GM19452 (cell line): ENCODE measurements at regions not wholly inside any gene's neighbourhood (a gene's known extent, or its start where the extent isn't known, plus 50 kb on each side); places are given as distances from the start of the nearest gene placed in this dataset.
"Not testable (repeated sequence)": the region's sequence is repeated elsewhere in the genome, so short reads cannot be mapped to it uniquely, and the experiment has no call there.

ENCODE experiments used
- ATAC-seq: cut with Tn5 transposase; IDR thresholded peaks from one replicate; pipeline ENCODE4 v1.9.1; 2021; ENCODE audit not compliant: unreplicated experiment

DNA sequence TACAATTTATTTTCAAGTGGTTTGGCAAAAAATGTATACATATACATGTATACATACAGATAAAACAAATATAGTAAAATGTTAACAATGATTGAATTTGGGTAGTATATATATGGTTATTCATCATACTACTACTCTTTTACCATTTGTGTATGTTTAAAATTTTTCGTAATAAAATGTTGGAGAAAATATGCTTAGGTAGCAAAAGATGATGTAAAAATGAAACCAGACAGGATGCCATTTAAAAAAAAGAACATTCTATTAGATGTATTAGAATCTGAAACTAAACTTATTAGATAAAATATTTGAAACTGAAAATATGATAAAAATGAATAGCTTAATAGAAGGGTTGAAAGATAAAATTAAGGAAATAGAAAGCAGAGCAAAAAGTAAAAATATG lies 144.9 kb upstream of the FER start:
- ATAC-seq, result no peak

DNA sequence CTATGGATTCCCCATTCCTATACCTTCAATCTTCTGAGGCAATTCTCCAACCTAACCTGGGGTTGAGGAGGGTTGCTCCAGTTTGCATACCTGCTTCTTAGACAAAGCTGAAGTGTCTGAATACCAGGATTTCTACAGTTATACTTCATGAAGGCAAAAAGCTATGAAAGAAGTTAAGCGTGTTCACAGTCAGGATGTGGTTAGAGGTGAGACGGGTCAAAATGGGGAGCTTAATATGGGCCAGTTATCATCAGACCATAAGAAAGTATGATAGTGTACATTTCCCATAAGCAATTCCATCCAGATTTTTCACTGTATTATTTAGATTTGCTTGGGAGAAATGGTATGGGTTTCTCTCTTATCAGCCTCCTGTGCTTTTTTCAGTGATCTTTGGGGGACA lies 156.9 kb upstream of the FER start:
- no peak for ATAC-seq

DNA sequence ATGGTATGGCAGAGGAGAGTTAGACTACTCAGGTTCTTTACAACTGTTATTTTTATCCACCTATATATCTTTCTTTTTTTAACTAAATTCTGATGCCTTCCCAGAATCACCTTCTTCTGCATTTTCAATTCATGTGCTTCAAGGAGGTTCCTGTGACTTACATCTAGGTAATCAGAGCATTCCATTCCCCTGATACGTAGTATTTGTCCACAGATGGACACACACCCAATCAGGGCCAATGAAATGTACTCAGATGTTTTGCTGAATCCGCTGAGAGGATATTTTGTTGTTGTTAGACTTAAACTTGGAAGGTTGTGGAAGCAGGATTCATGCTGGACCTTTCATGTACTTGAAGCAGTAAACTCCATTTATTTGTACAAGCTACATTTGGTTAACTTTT lies 159.4 kb upstream of the FER start:
- no peak for ATAC-seq

DNA sequence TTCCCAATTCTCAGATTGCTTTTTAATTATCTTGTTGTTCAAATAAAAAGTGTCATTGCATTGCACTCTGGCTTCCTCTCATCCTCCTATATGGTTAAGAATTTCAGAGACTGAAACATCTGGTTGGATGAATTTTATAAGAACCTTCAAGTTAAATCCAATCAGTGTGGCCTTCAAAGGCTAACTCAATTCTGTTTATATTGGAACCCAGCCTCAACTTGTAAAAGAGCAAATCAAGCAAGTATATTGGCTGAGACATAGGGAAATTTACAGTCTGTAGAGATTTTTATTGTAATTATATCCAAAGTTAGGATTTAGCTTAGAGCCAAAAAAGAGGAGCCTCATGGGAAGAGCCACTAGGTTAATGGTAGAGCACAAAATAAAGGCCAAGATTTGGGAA lies 159.9 kb upstream of the FER start:
- ATAC-seq, result no peak

DNA sequence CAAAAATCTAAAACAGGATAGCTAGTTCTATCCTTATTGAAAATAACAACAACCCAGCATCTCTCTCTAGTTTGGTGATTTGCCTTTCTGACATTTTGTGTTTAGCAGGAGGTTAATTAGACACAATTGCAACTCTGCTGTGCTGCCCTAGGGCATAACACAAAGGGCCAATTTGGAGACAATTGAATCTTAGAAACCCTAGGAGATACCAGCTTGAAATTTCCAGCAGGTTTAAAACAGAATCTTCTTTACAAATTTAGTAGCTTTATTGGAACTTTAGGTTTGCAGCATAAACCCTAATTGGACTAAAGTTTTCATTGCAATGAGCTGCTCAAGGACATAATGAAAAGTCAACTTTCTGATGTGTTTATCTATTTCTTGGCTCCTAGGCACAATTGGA lies 166.7 kb upstream of the FER start:
- no peak for ATAC-seq

DNA sequence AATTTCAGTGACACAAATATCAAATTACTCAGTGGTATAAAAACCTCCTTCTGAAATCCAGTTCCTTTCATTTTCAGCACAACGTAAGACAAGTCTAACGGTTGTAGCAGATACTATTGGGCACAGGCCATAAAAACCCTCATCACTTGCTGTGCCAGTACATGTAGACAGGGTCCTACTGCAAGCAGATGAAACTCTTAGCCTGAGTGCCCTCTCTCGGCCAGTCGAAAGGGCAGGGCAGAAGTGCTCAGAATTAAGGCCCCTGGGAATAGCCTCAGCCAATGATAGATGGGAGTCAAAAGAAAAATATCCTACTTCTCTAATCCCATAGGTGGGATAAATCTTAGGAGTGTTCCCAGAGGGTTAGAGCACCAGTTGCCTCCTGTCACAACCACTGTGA lies 168.5 kb upstream of the FER start:
- no peak for ATAC-seq

DNA sequence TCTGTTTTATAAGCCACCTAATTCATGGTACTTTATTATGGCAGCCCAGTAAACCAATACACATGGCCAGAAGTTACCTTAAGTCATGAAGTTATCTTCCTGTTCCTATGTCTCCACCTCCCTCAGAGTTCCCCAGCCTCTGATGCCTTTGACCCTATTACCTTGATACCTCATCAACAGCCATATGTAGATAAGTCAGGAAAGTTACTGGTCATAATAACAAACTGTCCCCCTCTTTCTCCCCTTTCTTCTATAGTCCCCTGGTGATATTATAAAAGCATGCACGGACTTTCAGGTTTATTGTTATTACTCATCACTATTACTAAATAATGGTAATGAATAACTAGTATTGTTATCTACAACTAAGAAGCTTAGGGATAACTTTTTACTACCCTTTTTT lies 168.9 kb upstream of the FER start:
- ATAC-seq, result no peak

DNA sequence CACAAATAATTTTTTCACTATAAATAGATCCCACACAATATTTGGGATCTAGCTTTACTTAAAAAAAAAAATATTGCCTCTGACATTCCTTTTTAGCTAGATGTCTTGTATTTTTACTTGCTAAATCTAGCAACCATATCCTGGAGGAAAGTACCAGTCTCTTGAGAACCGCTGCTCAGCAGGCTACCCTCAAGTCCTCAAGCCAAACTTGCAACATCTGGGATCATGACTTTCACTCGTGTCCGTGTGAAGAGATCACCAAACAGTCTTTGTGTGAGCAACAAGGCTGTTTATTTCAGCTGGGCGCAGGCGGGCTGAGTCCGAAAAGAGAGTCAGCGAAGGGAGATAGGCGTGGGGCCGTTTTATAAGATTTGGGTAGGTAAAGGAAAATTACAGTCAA lies 180.3 kb upstream of the FER start:
- ATAC-seq, result no peak

DNA sequence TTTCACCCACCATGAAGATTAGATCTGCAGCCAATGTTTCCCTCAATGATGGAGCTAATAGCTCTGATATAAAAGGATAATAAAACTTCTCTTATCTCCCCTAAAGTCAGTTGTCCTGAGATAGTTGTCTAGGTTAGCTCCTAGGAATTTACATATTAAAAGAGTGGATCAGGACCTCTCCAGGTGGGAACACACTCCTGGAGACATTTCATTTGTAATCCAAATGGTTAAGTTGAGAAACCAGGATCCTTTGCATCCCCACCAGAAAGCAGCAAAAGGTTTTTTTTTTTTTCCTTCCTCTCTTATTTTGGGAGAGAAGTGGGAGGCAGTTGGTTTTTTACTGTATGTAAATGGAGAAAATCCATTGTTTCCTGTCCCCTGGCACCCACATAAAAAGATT lies 182.5 kb upstream of the FBXL17 start:
- no peak for ATAC-seq

DNA sequence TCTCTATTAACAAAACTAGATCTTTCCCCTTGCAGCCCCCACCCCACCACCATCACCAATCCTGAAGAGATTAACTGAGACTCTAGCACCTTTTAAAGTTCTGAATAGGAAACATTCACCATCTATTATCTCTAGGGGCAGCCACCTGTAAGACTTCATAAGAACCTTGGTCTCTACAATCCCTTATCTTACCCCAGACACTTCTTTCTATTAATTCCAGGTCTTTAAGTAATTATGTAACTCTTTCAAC lies 180.2 kb upstream of the FBXL17 start:
- no peak for ATAC-seq

DNA sequence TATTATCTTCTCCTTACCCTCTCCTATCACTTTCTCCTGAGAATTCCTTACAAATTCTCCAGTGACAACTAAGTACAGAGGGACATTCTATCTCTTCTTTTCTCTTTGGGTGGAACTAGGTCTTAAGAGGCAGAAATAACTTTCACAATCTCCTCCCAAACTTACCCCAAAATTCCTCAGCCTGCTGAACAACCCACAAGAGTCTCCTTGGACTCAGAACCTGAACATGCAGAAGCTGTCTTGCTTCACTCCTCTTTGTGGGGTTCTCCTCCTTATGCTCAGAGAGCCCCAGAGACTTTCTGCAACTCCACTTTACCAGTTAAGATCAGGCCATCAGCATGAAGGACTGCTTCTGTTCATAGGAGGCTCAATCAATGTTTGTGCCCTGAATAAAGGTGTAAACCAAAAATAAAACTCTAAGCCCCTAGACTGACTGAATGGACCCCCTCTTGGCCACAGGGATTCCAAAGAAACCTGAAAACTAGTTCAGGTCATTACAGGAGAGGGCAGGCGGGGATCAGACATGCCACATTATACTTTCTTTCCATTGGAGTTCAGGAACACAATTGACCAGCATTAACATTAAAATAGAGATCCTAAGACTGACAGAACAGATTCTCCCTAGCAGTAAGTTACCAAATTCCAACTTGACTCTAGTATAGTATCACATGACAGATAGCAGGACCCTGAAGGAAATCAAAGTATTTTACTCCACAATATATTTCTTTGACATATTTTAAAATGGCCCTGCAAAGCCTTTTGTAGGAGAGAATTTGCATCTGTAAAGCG lies 179.7 kb upstream of the FBXL17 start:
- no peak for ATAC-seq

DNA sequence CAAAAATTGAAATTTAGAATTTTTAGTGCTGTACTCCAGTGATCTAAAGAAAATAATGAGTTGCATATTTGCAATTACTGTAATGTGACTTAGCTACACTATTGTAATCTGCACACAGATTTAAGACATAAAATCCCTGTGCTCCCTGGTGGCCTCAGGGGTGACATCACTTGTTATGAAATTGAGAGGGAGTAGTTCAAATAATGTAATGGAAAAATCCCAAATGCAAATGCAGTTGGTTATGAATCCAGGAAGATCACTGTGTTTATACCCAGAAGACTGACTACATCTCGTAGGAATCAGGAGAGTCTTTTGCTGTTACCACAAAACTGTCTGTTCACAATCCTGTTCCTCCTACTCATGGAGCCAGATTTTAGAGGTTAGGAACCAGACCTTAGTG lies 178.7 kb upstream of the FBXL17 start:
- ATAC-seq, result no peak

DNA sequence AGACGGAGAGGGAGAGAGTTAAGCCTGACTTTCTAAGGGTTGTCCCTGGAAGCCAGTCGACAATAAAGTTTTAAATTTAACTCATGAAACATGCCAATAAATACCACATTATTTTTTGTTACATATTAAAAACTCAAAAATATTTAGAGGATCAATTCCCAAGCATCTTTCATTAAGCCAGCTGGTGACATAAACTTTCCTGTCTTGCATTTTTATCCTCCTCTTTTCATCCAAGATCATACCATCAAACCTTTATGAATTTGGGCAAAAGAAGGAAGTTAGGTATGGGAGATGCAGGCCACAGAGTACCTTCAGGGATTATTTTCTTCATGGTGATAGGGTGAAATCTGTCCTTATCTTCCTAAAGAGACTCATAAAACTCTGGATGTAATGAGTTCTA lies 178.3 kb upstream of the FBXL17 start:
- ATAC-seq, result no peak

DNA sequence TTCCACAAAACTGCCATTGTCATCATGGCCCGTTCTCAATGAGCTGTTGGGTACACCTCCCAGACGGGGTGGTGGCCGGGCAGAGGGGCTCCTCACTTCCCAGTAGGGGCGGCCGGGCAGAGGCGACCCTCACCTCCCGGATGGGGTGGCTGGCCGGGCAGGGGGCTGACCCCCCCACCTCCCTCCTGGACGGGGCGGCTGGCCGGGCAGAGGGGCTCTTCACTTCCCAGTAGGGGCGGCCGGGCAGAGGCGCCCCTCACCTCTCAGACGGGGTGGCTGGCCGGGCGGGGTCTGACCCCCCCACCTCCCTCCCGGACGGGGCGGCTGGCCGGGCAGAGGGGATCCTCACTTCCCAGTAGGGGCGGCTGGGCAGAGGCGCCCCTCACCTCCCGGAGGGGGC lies 176.9 kb upstream of the FBXL17 start:
- ATAC-seq, result not testable (repeated sequence)

DNA sequence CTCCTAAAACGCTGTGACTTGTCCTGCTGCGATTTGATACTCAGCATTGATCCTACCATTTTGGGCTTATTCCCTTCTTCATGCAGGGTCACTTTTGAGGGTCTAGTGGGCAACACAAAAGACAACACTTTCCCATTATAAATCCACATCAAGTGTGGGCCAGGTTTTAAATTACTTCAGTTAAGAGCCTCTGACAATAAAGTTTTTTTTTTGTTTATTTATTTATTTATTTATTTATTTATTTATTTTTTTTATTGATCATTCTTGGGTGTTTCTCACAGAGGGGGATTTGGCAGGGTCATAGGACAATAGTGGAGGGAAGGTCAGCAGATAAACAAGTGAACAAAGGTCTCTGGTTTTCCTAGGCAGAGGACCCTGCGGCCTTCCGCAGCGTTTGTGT lies 176.2 kb upstream of the FBXL17 start:
- ATAC-seq, result not testable (repeated sequence)

DNA sequence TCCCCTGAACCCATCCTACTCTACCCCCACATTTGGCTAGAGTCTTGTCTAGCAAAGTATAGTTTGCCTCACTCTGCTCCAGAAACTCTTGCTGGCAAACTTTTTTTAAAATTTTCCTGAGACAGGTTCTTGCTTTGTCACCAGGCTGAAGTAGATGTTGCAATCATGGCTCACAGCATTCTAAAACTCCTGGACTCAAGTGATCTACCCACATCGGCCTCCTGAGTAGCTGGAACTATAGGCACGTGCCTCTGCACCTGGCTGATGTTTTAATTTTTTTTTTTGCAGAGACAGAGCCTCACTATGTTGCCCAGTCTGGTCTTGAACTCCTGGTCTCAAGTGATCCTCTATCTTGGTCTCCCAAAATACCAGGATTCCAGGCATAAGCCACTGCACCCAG lies 175.8 kb upstream of the FBXL17 start:
- ATAC-seq, result no peak

DNA sequence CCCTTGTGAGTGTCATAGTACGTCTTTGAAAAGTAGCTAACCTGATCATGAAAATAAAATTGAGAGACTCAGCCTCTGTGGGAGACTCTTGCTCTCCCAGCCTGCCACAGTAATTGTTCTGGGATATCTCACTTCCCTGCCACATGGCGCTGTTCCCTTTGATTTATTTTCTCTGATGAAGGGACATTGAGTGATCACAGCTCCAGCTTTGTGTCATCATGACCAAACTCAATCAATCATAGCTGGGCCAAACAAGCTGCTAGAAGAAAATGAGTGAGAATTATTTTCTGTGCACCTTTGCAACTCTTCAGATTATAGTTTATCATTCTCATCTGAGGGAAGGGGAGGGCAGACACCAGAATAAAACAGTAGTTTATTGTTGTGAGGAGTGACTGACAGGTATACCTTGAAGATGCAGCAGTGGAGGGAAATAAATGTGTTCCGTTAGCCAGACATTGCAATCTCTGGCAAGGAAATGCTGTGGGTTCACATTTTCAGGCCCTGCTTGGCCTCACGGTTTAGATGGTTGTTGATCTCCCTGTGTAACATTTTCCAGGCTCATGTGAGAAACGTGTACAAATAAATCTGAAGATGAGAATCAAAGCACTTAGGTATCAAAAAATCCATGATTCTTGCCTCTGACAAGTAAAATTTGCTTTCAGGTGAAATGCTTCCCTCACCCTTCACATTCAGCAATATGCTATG lies 174.7 kb upstream of the FBXL17 start:
- no peak for ATAC-seq

DNA sequence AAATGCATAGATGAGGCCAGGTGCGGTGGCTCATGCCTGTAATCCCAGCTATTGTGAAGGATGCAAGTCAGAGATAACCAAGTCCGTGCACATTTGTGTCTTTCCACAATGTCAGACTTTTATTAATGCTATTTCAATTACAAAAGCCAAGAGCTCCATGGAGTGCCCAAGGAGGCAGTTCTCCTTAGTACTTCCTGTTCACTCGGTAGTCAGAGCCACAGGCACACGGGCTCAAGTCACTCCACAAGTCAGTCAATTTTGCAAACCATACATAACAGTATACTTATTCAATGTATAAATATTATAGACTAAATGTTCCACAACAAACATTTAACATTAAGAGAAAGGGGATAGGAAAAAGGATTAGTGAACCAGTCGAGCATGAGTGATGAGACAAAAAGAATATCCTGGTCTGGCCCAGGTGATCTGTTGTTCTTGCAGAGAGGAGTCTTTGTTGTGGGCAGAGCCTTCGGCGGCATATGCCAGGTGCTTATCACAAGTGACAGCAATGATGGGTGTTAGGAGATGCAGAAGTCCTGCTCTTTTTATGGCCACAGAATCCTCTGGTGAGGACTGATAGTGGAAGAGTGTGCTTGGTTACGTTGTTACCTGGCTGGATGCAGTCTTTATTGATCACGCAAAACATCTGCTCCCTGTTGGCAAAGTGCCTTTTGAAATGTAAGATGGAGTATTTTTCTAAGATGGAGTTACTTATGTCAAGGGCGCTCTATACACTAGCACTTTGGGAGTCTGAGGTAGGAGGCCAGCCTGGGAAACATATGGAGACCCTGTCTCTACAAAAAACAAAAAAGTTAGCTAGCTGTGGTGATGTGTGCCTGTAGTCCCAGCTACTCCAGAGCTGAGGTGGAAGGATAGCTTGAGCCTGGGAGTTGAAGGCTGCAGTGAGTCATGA lies 167.0 kb upstream of the FBXL17 start:
- ATAC-seq, result no peak

DNA sequence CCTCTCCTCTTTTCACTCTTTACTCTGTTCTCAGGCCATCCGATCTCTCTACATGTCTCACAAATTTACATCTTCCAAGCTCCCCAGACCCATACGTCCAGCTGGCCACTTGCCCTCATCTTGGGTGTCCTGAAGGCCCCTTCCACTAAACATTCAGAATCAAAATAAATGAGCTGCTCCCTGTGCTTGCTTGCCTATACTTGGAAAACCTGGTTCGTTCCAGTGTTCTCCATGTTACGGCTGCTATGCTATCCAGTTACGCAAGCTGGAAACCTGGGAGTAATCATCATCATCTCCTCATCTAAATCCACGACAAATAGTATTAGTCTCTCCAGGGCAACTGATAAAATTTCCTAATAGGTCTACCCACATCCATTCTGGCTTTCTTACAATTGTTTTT lies 165.0 kb upstream of the FBXL17 start:
- no peak for ATAC-seq

DNA sequence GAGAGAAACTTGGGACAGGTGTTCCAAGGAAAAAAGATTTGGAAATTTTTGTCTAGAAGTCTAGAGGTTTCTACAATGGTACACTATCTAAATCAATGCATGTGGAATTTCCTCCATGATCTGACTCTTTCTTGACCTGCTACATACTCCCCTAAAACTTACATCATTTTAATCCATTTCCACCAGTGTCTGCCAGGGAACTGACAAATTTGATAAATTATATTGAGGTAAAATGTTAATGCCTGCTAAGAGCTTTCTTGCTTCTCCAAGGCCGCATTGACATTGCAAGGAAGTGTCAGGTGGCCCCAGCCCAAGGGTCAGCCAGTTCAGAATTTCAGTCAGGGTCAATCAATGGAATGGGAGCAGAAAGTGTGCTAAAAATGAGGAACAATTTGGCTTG lies 163.4 kb upstream of the FBXL17 start:
- ATAC-seq, result no peak

DNA sequence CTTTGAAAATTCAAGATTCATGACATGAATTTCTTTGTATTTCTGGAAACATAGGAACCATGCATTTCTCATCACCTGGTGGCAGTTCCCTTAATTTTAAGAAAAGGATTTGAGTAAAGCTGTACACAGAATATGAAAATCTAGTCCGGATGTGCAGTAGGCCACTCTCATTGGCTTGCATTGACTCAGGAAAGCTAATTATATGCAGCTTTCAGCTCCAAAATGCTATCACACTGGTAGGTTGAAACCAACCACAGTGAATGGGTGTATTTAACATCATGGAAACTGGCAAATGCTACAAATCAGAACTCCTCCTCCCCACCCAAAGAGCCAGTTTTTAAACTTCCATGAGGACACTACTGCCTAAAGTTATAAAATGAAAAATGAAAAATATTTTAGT lies 161.6 kb upstream of the FBXL17 start:
- ATAC-seq, result no peak

DNA sequence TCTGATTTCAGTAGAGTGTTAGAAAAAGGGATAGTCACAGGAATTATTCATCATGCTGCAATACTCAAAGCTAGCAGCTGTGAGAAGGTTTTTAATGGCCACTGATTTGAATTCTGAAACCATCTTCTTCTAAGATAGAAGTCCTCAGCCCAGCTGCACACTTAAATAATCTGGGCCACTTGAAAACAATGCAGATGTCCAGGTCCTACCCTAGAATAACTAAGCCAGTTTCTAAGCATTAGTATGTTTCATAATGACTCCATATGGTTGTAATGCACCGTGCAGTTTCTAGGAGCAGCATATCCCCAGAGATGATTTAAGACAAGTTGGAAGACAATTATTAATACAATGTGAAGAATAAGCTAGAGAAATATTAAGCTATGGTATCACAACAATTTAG lies 159.9 kb upstream of the FBXL17 start:
- ATAC-seq, result no peak
